CD4-positive, alpha-beta T cell treated with Interferon alpha-2 for 1 hour (primary cell): ENCODE measurements at regions not wholly inside any gene's neighbourhood (a gene's known extent, or its start where the extent isn't known, plus 50 kb on each side); places are given as distances from the start of the nearest gene placed in this dataset.

Source experiments
- DNase-seq, 2 donors: peaks; one replicate each; pipeline ENCODE4 v3.0.0-alpha.2; 2020 to 2022

DNA sequence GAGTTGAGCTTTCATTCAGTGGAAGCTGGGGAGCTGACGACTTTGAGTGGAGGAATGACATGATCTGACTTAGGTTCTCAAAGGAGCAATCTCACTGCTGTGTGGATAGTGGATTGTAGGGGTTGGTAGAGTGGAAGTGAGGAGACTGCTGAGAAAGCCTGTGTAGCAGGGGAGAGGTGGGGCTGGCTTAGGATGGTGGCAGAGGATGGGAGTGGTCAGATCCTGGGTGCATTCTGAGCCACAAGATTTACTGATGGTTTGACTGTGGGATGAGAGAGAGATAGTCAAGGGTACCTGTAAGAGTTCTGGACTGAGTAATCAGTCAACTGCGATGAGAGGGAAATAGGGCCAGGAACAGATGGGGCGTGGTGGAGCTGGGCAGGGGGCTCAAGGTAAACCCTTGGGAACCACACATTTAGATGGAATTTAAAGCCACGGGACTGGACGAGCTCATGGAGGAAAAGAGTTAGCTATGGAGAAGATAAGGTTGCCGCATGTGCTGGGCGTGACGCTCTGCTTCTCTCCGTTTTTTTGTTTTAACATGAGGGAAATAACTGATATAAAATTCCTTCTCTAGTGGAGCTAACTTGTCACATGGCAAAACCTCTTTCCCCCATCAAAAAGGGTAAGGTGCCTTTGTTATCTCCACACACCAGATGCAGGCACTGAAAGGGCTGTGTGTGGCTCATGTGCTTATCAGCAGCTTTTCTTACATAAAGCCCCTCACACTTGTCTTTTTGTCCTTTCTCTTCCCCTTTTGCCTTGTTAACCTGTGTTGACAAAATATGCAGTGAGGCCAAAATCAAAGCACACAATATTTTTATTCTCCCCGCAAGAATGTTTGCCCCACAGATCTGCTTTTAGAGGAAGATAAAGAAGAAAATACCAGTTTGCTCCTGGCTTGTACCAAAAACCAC is 379.8 kb downstream of the TSN start:
- no peak for DNase-seq

DNA sequence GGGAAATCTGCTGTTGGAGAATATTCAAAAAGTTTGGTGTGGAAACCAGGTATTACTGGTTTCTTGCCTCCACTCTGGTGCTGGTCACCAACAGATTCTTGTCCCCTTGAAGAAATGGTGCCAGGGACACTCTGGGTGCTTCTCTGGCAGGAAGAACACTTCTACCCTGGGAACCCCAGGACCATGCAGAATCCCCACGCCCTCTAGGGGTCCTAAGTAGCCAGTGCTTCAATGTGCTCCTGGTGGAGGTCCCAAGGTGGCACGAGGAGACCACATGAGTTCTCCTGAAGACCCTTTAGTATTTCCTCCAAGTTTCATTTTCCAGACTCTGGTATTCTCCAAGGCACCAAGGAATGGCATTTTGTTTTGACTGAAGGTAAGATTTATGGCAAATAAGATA is 380.6 kb downstream of the TSN start:
- peak in 1 of 2 donors; percentile 4 for DNase-seq

DNA sequence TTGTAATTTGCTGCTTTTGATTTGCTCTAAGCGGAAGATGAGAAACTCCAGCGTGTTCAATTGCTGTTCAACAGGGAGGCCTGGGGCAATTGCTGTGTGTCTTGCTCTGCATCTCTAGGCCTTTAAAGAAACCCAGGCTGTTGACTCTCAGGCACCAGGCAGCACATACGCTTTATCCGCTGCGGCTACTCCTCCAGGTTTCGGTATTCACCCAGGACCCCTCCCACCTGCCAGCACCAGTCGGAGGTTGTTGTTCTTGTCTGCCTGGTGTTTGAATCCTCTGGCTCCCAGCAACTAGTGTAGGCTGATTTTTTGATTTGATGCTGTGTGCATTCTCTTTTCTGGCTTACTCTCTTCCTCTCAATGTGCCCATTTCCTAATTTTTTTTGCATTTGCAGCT is 383.1 kb downstream of the TSN start:
- no peak for DNase-seq

DNA sequence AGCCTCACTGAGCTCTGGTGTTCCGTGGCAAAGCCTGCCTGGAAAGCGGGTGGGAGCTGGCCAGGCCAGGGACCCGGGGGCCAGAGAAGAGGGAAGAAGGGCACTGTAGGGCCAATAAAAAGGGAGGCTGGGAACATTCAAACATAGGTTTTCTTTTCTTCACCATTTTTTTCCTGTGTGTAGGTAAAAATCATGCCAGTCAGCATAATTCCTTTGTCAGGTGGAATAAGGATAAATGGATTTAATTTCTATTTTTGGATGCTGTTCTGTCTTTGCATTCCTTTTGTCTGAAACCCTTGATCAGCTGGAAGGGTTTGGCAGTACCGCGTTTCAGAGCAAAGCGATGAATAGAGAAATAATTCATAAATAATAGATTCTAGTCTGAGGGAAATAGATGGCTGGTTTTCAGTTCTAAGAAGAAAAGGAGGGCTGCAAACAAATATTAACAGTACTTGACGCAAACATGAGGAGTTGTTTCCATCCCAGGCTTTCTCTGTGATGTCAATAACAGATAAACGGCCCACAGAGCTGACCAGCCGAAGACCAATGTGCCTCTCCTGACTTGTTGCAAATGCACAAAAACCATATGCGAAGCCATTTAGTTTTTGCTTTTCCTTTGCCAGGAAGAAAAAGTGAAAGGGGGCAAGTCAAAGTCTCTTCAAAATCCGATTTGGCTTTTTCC is 384.4 kb downstream of the TSN start:
- no peak for DNase-seq

DNA sequence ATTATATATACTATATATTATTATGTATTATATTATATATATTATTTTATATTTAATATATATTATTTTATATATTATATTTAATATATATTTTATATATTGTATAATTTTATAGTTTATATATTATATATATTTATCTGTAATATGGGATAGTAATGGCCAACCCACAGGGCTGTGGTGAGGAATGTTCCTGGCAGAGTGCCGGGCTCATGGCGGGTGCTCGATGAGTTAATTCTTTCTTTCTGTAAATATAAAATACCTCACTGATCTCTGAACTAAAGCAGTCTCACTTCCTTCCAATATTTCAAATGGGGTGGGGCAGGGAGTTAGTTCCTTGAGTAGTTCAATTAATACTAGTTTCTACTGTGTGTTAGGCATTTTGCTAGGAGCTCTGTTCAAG is 389.4 kb downstream of the TSN start:
- DNase-seq = no peak

DNA sequence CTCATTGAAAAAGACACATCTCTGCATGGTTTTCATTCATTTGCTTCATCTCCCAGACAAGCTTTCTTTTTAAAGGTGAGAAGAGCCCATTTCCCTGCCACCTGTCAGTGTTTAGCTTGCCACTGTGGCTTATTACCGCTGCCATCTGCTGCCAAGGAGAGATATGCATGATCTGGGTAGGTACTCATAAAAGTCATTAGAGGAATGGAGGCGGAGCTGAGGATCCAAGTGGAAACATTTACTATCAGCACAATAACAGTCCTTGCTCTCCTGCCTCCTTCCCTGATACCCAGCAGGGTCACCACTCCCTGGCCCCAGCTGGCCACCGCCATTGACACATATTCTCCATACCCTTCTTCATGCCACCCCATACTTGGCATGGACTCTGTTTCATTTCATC is 390.4 kb downstream of the TSN start:
- DNase-seq = no peak

DNA sequence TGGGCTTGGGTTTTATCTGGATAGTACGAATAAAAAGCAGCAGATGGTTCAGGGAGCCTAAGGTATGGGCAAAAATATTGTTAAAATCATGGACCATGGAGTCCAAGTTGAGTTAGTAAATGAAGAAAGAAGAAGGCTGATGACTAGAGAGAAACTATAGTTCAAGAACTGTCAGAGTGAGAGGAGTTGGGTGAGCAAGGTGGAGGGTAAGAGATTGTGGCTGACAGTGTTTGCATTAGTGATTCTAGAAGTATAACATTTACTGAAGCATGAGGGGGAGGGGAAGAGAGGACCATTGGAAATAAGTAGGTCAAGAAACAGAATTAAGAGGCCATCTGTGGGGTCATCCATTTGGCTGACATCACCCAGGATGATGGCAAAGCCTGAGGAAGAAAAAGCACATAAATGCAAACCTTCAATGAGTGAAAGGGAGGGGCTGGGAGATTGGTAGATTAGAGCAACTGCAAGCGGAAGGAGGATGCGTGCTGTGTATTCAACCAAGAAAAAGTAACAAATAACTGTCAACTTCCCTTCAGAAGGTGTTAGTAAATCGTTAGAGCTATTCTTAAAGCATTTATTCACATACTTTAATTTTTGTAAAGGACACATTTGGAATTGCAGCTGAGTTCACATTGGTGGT is 392.8 kb downstream of the TSN start:
- no peak for DNase-seq

DNA sequence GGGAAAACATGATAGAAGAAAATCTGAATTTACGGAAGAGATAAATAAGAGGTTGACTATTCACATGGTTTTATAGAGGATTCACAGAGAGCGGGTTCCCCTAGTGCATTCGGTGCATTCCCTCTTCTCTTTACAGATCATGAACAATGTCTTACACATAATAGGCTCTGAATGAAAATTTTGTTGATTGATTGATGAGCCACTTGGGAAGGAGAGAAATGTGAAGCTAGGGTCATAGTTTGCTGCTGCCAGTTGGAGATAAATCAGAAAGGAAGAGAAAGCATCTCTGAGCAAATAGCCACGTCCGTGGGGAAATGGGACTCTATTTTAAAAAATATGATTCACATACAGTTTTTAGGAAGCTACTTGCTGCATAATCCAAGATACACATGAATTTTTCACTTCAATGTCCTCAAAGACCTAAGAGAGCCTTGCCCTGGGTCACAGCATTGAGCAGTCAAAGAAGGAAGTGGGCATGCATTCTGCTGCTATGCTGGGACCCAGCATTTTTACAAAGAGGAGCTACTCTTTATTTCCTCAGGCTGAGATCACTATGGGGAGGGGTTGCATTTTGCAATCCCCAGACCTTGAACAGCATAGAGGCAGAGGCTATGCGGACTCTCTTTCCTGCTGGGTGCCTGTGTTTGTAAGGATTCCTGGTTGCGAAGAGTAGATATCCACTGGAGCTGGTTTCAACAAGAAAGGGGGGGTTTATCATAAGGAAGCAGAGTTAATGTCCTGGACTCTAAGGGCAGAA is 395.3 kb downstream of the TSN start:
- no peak for DNase-seq

DNA sequence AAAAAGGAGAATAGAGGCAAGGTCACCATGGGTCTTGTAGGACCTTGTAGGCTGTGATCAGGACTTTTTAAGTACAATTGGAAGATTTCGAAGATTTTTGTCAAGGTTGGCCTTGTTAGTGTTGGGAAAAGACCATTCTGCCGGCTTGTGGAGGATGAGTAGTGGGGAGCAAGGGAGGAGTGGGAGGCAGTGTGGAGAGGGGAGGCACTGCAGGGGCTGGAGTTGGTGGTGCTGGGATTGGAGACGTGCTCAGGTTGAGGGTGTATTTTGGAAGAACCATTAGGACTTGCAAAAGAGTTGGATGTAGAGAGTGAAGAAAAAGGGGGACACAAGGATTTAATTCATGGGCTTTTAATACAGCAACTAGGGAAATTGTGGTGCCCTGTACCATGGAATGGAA is 397.1 kb downstream of the TSN start:
- DNase-seq = no peak

DNA sequence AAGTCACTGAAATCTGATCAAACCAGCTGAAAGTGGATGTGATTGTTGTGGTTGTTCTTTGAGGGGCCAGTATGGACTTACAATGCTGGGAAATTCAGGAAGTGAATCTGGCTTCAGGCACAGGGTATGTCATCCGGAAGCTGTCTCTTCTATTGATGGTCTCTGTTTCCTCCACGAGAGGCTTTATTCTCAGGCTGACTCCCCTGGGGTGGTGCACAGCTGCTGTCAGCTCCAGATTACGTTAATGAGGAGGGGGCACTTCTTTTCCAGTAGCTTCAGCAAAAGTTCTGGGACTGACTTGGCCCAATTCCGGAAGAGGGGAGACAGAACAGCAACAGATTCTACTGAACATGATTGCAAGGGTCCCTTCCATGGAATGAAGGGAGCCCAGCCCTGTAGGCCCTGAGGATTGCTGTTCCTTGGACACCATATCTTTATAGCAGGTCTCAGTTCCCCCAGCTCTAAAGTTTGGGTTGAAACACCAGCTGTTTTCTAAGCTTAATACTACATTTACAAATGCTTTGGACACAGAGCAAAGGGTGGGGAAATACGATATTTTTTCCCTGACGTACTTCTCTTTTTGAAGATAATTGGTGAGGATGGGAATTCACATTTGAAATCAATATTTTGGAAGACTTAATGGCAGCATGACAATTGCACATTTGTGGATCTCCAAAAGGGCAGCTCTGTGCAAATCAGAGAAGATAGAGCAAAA is 400.9 kb downstream of the TSN start:
- DNase-seq = no peak

DNA sequence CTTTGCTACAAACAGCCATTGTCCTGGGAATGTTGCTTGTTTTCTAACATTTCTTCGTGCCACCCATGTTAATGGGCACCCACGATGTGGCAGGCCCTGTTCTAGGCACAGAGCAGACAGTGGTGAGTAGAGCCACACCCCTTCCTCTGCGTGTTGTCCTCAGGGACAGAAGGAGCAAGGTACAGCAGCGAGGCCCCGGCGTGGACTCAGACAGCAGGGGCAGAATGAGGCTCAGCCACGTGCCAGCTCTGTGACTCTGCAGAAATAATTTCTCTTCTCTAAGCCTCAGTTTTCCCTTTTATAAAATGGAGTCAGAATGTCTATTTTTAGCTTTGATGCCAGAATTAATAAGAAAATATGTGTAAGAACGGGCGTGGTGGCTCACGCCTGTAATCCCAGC is 401.7 kb downstream of the TSN start:
- no peak for DNase-seq

DNA sequence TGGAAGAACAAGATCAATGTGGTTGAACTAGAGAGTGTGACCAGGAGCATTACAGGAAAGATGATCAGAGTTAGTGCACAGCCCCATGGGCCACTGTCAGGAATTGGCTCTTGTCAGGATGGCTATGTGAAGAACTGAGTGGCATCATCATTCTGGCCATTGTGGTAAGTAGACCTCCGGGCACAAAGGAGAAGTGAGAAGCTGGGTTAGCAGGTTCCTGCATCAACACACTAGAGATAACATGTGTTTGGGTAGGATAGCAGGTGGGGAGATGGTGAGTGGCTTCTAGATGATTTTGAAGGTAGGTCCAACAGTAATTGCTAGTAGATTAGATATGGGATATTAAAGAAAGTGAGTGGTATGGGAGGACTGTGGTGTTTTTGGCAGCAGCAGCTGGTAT is 408.2 kb downstream of the TSN start:
- no peak for DNase-seq

DNA sequence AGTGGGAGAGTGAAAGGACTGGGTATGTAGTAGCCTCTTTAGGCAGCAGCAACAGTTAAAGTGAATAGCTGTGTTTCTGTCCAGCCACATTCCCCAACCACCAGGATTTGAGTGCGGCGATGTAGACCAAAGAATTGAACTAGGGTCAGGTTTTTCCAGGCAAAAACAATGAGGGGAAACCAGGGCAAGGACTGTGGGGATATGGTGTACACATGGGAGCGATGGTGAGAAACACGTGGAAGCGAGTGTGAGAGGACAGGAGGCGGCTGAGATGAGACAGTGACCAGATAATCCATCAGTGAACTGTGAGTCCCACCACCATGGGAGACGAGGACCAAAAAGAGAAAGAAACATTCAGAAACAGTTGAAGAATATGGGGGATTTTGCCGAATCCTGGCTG is 409.5 kb downstream of the TSN start:
- no peak for DNase-seq

DNA sequence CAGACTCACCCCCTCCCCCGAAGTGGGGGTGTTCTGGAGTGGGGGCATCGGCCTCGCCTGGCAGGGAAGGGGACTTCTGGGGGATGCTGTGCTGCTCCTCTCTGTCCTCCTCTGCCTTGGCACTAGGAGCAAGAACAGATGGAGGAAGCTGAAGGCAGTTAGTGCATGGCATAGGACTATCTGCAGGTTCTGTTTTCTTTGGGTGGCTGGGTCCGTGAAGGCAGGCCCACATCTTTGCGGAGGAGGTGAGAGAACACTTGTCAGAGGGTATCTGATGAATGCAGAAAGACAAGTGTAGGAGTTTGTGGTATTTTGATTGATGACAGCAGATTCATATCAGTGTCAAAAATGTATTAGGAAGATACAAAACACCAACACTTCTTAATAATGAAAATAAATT is 411.4 kb downstream of the TSN start:
- DNase-seq = no peak

DNA sequence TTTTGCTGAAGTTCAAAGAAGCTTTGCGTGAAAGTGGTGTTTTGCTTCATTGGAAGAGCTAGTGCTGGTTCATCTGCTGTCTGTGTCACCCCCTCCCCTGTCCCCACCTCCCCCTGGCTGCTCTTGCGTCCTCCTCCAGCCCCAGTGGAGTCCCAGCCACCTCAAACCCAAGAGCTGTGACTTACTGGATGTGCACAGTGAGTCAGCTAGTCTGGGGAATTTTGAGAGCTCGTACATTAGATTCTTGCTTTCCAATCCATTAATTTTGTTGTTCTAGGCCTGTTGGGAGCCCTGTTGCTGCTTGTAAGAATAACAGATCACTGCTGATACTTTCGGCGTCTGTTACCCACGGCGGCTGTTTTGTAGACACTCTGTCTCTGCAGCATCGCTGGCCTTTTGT is 412.1 kb downstream of the TSN start:
- DNase-seq = no peak

DNA sequence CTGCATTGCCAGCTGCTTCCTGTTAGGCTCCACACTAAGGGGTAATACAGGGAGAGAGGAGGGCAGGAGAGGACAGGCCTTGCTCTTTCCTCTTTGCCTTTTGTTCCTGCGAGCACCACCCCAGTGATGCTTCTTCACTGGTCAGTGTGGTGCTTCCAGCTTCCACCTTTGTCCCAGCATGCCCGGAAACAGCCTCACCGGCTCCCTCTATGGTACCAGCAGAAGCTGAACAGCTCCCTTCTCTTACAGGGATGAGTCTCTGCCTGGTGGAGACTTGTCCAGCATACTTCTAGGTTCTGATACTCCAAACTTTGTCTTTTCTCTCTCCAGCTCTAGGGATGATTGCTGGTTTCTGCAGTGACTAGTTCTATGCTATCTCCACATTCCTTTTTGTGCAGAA is 413.3 kb downstream of the TSN start:
- no peak for DNase-seq

DNA sequence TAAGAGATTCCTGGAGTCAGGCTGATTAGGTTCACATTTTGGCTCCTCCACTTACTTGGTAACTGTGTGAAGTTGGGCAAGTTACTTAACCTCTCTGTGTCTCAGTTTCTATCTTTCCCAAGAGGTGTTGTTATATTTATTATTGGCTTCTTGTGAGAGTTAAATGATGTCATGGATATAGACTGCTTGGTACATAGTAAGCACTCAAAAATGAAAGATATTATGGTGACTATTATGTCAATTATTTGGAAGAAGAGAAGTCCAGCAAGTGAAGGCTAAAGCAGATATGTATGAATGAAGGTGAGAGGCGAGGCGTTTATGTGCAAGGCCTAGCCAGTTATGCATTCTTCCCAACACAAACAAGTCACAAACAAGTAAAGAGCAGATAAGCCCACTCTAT is 417.4 kb downstream of the TSN start:
- DNase-seq = no peak

DNA sequence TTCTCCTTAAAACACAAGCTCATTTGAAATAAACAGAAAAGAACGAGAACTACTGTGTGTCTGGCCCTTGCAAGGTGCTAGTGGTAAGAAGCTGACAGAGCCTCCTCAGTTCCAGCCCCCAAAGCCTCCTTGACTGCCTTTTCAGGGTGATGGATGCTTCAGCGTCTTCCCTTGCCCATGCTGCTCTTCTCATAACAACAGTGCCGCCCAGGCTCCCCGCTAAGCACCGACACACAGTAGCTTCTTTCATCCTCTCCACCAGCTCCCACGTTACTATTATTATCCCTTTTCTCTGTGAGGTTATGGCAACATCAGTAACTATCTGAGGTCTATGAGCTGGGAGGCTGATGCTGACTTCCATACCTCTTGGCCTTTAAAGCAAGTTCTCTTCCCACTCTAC is 418.6 kb downstream of the TSN start:
- no peak for DNase-seq

DNA sequence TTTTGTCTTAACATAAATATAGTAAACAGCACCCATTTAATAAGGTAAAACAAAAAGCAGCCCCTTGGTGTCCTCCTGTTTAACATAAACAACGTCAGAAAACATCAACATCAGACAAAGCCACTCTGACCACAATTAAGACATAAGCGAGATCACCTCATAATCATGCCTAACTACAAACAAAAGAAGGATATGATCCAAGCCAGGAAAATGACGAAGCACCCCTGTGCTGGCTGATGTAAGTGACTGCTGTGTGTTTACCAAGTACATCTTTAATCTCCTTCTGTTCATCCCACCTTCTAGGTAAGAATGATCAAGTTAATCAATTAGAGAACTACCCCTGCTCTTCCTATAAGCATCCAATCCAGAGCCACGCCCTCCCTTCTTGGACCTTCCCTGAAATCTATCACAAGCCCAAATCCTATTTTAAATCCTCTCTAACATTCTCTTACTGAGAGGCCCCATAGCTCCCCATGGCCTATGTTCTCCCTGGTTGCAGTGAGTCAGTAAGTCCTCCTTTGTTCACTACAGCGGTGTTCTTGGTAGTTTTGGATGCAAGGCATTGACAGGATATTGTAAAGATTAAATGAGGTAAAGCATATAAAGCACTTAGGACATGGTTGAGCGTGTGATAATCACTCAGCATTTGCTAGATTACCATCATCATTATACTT is 424.2 kb downstream of the TSN start:
- DNase-seq = no peak

DNA sequence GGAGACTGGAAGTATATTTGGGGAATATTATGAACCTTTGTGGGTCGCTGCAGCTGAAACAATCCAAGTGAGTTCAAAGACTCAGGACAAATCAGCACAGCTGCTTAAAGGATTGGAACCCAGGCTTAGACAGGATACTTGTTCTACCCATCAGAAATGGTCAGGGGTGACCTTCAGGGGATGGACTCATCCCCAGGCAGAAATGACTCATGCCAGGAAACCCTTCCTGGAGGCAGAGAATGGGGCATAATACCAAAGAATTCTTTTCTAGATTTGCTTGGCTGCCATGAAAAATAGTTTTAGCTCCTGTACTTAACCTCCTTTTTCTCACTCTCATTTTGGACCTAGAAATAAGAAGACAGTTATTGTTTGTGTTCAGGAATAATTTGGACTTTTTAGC is 425.5 kb downstream of the TSN start:
- DNase-seq = no peak

DNA sequence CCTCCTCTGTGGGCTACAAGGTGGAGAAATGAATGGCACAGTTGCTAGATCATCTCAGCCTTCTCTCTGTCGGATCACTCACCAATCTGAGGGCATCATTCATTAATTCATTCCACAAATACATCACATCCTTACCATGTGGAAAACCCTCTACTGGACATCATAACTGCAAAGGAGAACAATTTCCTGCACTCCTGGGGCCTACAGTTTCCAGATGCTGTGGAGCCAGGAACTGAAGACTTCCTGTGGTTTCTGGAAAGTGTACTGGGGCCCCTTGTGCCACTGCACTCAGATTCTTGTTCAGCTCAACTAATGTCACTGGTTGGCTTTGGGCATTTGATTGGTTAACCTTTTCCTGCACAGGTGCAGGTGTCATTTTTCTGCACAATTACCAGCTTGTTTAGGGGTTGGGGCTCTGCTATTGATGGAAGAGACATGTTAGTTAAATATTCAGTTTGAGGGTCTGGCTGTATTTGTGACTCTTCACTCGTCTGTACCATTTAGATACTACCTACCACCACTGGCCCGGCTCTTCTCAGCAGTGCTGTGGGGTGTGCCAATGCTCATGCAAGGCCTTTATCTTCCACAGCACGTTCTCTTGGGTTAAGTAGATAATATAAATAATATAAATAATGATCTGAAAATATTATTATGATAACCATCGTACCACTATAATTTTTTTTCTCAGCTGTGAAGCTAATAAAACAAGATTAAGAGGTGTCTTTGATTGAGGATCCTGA is 427.3 kb downstream of the TSN start:
- no peak for DNase-seq
